ENCODE measurements at regions not wholly inside any gene's neighbourhood (a gene's known extent, or its start where the extent isn't known, plus 50 kb on each side); places are given as distances from the start of the nearest gene placed in this dataset.
"Not testable (repeated sequence)": the region's sequence is repeated elsewhere in the genome, so short reads cannot be mapped to it uniquely, and the experiment has no call there.

GRCh38 chr5:25448646-25449045 is 803.9 kb upstream of the CDH10 start:
- no peak for TF ChIP-seq CTCF (IDR thresholded peaks at IDR 0.05)
- no peaks in the 10 kb centered on the region for H3K36me3 ChIP-seq
- no peaks in the 10 kb centered on the region for H3K4me1 ChIP-seq
- no peak for DNase-seq
- no peak overlapping the region for H3K27ac ChIP-seq
- intact Hi-C loops (cut with DNase I; ENCODE audit: low total_unique reads) = no loop called here
- no peak overlapping the region for H3K4me3 ChIP-seq
- H3K27me3 ChIP-seq = no peaks in the 10 kb centered on the region
- H3K9me3 ChIP-seq = no peaks in the 10 kb centered on the region

- Histone ChIP-seq H3K4me1 (no peaks in the 10 kb centered on the region), H3K9me3 (no peaks in the 10 kb centered on the region), H3K27ac (no peak overlapping the region), H3K4me3 (no peak overlapping the region), H3K27me3 (no peaks in the 10 kb centered on the region), H3K36me3 (no peaks in the 10 kb centered on the region)
- no peak for DNase-seq
- no peak for TF ChIP-seq CTCF (IDR thresholded peaks at IDR 0.05)
- intact Hi-C loops (cut with DNase I; ENCODE audit: low total_unique reads) = no loop called here
Measured at GRCh38 chr5:25448190-25448621, 803.4 kb upstream of the CDH10 start.

GRCh38 chr5:25446061-25446420 is 801.3 kb upstream of the CDH10 start:
- intact Hi-C loops (cut with DNase I; ENCODE audit: low total_unique reads); H3K27ac ChIP-seq; H3K27me3 ChIP-seq; H3K4me3 ChIP-seq; H3K36me3 ChIP-seq; DNase-seq; H3K9me3 ChIP-seq; H3K4me1 ChIP-seq: not testable (repeated sequence)

- H3K9me3 ChIP-seq; H3K36me3 ChIP-seq; H3K27me3 ChIP-seq; intact Hi-C loops (cut with DNase I; ENCODE audit: low total_unique reads); H3K4me3 ChIP-seq; DNase-seq; H3K27ac ChIP-seq; H3K4me1 ChIP-seq: not testable (repeated sequence)
Measured at GRCh38 chr5:25445381-25446060, 800.7 kb upstream of the CDH10 start.

- no peaks in the 10 kb centered on the region for H3K9me3 ChIP-seq
- no peaks in the 10 kb centered on the region for H3K27me3 ChIP-seq
- no peak for DNase-seq
- no peak for TF ChIP-seq CTCF (IDR thresholded peaks at IDR 0.05)
- no peaks in the 10 kb centered on the region for H3K36me3 ChIP-seq
- intact Hi-C loops (cut with DNase I; ENCODE audit: low total_unique reads) = no loop called here
- H3K4me1 ChIP-seq = no peaks in the 10 kb centered on the region
- no peak overlapping the region for H3K4me3 ChIP-seq
- no peak overlapping the region for H3K27ac ChIP-seq
Measured at GRCh38 chr5:25444697-25445096, 799.9 kb upstream of the CDH10 start.

GRCh38 chr5:25441810-25442209 is 797.0 kb upstream of the CDH10 start:
- H3K9me3 ChIP-seq = no peaks in the 10 kb centered on the region
- TF ChIP-seq CTCF (IDR thresholded peaks at IDR 0.05) = no peak
- no peaks in the 10 kb centered on the region for H3K36me3 ChIP-seq
- no peak overlapping the region for H3K4me3 ChIP-seq
- no peaks in the 10 kb centered on the region for H3K4me1 ChIP-seq
- H3K27ac ChIP-seq = no peak overlapping the region
- no peak for DNase-seq
- intact Hi-C loops (cut with DNase I; ENCODE audit: low total_unique reads) = no loop called here
- no peaks in the 10 kb centered on the region for H3K27me3 ChIP-seq

- TF ChIP-seq CTCF (IDR thresholded peaks at IDR 0.05) = no peak
- intact Hi-C loops (cut with DNase I; ENCODE audit: low total_unique reads) = no loop called here
- DNase-seq = no peak
Measured at GRCh38 chr5:25439025-25439424, 794.2 kb upstream of the CDH10 start.

GRCh38 chr5:25438375-25438774 is 793.6 kb upstream of the CDH10 start:
- H3K9me3 ChIP-seq; H3K36me3 ChIP-seq; intact Hi-C loops (cut with DNase I; ENCODE audit: low total_unique reads); H3K27me3 ChIP-seq; DNase-seq; H3K4me1 ChIP-seq; H3K27ac ChIP-seq; H3K4me3 ChIP-seq: not testable (repeated sequence)

More at GRCh38 chr5:25439025-25439424, 794.2 kb upstream of the CDH10 start:
- Histone ChIP-seq H3K9me3 (no peaks in the 10 kb centered on the region), H3K4me1 (no peaks in the 10 kb centered on the region), H3K36me3 (no peaks in the 10 kb centered on the region), H3K27ac (no peak overlapping the region), H3K4me3 (no peak overlapping the region), H3K27me3 (no peaks in the 10 kb centered on the region)

Data from tibial artery (tissue), 4 donors.